OCI-LY7 (cell line): ENCODE measurements at regions not wholly inside any gene's neighbourhood (a gene's known extent, or its start where the extent isn't known, plus 50 kb on each side); places are given as distances from the start of the nearest gene placed in this dataset.

Source experiments
- EZH2phosphoT487 ChIP-seq: fragments of 200-600 bp; sonication (generic); IDR thresholded peaks from 2 replicates; pipeline ENCODE4 v1.6.1; 2018; ENCODE audit warnings: low read depth, borderline replicate concordance, mild to moderate bottlenecking, mixed run types, antibody characterized with exemption, low read length, moderate library complexity, mixed read lengths
- TF ChIP-seq, protein P1 (sequence below): fragments of 200-600 bp; sonication (generic); conservative IDR thresholded peaks from 2 replicates; pipeline ENCODE4 v1.5.1; 2014; ENCODE audit warnings: mild to moderate bottlenecking, antibody characterized with exemption, low read length, moderate library complexity, mixed read lengths

GRCh38 chr18:56185126-56185525, 453.3 kb downstream of the TXNL1 start:
- TF ChIP-seq, protein P1, sequence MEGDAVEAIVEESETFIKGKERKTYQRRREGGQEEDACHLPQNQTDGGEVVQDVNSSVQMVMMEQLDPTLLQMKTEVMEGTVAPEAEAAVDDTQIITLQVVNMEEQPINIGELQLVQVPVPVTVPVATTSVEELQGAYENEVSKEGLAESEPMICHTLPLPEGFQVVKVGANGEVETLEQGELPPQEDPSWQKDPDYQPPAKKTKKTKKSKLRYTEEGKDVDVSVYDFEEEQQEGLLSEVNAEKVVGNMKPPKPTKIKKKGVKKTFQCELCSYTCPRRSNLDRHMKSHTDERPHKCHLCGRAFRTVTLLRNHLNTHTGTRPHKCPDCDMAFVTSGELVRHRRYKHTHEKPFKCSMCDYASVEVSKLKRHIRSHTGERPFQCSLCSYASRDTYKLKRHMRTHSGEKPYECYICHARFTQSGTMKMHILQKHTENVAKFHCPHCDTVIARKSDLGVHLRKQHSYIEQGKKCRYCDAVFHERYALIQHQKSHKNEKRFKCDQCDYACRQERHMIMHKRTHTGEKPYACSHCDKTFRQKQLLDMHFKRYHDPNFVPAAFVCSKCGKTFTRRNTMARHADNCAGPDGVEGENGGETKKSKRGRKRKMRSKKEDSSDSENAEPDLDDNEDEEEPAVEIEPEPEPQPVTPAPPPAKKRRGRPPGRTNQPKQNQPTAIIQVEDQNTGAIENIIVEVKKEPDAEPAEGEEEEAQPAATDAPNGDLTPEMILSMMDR: no peak
- TF ChIP-seq EZH2phosphoT487: no peak
